Spleen (tissue), 11 donors: ENCODE measurements at regions not wholly inside any gene's neighbourhood (a gene's known extent, or its start where the extent isn't known, plus 50 kb on each side); places are given as distances from the start of the nearest gene placed in this dataset.

Source experiments
- DNase-seq: peaks from one replicate; pipeline ENCODE4 v3.0.0-alpha.2; 2020
- H3K27ac ChIP-seq, 8 donors: fragments of 200-600 bp; sonication (generic) in 7 of 8; 1 replicate in 4 of 8; 2 replicates in 4 of 8; pipeline versions ENCODE4 v1.5.0 to v1.8.0; 2016 to 2021; ENCODE audit warnings: inconsistent platforms in 4 of 8, mild to moderate bottlenecking in 4 of 8, moderate library complexity in 1 of 8
- H3K27me3 ChIP-seq, 7 donors: fragments of 200-600 bp; sonication (generic) in 6 of 7; replicated peaks in 1 of 7; 1 replicate in 4 of 7; 2 replicates in 3 of 7; pipeline versions ENCODE4 v1.5.0 to v1.8.0; 2016 to 2021; ENCODE audit warnings: inconsistent platforms in 3 of 7, mild to moderate bottlenecking in 1 of 7
- H3K36me3 ChIP-seq, 6 donors: fragments of 200-600 bp; sonication (generic) in 5 of 6; 1 replicate in 4 of 6; 2 replicates in 2 of 6; pipeline versions ENCODE4 v1.5.0 to v1.8.0; 2016 to 2021; ENCODE audit warnings: inconsistent platforms in 2 of 6
- H3K4me1 ChIP-seq, 6 donors: fragments of 200-600 bp; sonication (generic) in 5 of 6; 1 replicate in 3 of 6; 2 replicates in 3 of 6; pipeline versions ENCODE4 v1.5.0 to v1.8.0; 2016 to 2021; ENCODE audit warnings: inconsistent platforms in 3 of 6
- H3K4me3 ChIP-seq, 8 donors: fragments of 200-600 bp; sonication (generic) in 7 of 8; 1 replicate in 4 of 8; 2 replicates in 4 of 8; pipeline versions ENCODE4 v1.5.0 to v1.8.0; 2016 to 2021; ENCODE audit warnings: inconsistent platforms in 4 of 8, mild to moderate bottlenecking in 4 of 8, moderate library complexity in 2 of 8
- H3K9me3 ChIP-seq, 8 donors: fragments of 200-600 bp; sonication (generic) in 7 of 8; 1 replicate in 4 of 8; 2 replicates in 4 of 8; pipeline versions ENCODE4 v1.5.0 to v1.8.0; 2016 to 2021; ENCODE audit warnings: inconsistent platforms in 4 of 8
- CTCF ChIP-seq, 11 experiments: fragments of 200-600 bp in 7 of 11; fragments of 450-650 bp in 4 of 11; sonication (generic) in 4 of 11; IDR thresholded peaks in 8 of 11; conservative IDR thresholded peaks in 3 of 11; 1 replicate in 7 of 11; 2 replicates in 4 of 11; pipeline versions ENCODE4 v1.4.0 to v1.8.0; 2016 to 2021; ENCODE audit warnings: antibody characterized with exemption in 11 of 11, inconsistent platforms in 4 of 11, mild to moderate bottlenecking in 1 of 11
- POLR2A ChIP-seq, 3 donors: fragments of 450-650 bp; IDR thresholded peaks; one replicate each; pipeline ENCODE4 v1.5.1; 2017; ENCODE audit warnings: antibody characterized with exemption in 3 of 3, mild to moderate bottlenecking in 1 of 3
- POLR2AphosphoS5 ChIP-seq, 3 donors: sonication (generic); formaldehyde crosslinking; IDR thresholded peaks; one replicate each; pipeline ENCODE4 v1.5.1; 2017; ENCODE audit warnings: antibody characterized with exemption in 3 of 3
- WGBS, 5 donors: extraction: QIAGEN DNeasy Blood & Tissue Kit in 3 of 5; methylation state at CpG; one replicate each; pipeline versions ENCODE4 v1.1.5 to v1.1.7; 2013 to 2018; 5-methylcytosine and 5-hydroxymethylcytosine counted together
- intact Hi-C: fragments of 100-400 bp; cut with DNase I; formaldehyde crosslinking; loops from one replicate; pipeline ENCODE4 v1.15.0; 2023; ENCODE audit warnings: low total_unique reads
- donor health status: healthy with polysubstance abuse.
- donor health status: DM: no; HTN: no; CAD: no; lungs with moderate emphysema.
- donor health status: DM: no; HTN: no; CAD: no.
- donor health status: Bipolar disorder and iron deficiency.
- donor health status: healthy.
- donor health status: DM: no; HTN: no; CAD: no.
- donor health status: DM: yes; HTN: yes; CAD: no.

- peaks cover 0 to 10% (median 2%) of the 10 kb centered on the region in 6 donors for H3K4me1 ChIP-seq
- peaks cover 0 to 54% (median 0%) of the 10 kb centered on the region in 7 donors for H3K27me3 ChIP-seq
- no peak for DNase-seq
- TF ChIP-seq CTCF (IDR thresholded peaks at IDR 0.05 in 8 of 11, conservative IDR thresholded peaks at IDR 0.05 in 3 of 11): no peak
- no peak for TF ChIP-seq POLR2AphosphoS5 (IDR thresholded peaks at IDR 0.05)
- TF ChIP-seq POLR2A (IDR thresholded peaks at IDR 0.05): no peak
- H3K9me3 ChIP-seq: no peaks in the 10 kb centered on the region
- H3K4me3 ChIP-seq: no peak overlapping the region
- 68 to 88% (median 82%) methylated on average over 4 to 19 of the region's 19 CpGs for WGBS, 5 donors
- no peak overlapping the region for H3K27ac ChIP-seq
- no peaks in the 10 kb centered on the region for H3K36me3 ChIP-seq
- intact Hi-C loops: no loop called here
These were observed 170.3 kb downstream of the GLI2 start for GRCh38 chr2:120905824-120906571.

GRCh38 chr2:120906914-120907313 lies 171.2 kb downstream of the GLI2 start:
- no peak overlapping the region for H3K4me3 ChIP-seq
- no peaks in the 10 kb centered on the region for H3K9me3 ChIP-seq
- TF ChIP-seq POLR2AphosphoS5 (IDR thresholded peaks at IDR 0.05): no peak
- TF ChIP-seq POLR2A (IDR thresholded peaks at IDR 0.05): no peak
- no peak for TF ChIP-seq CTCF (IDR thresholded peaks at IDR 0.05 in 8 of 11, conservative IDR thresholded peaks at IDR 0.05 in 3 of 11)
- no peaks in the 10 kb centered on the region for H3K36me3 ChIP-seq
- DNase-seq: no peak
- 90 to 95% (median 93%) methylated on average over 6 of the region's 6 CpGs for WGBS, 5 donors
- H3K4me1 ChIP-seq: peaks cover 0 to 14% (median 0%) of the 10 kb centered on the region in 6 donors
- H3K27ac ChIP-seq: no peak overlapping the region
- intact Hi-C loops: no loop called here
- H3K27me3 ChIP-seq: peaks cover 0 to 59% (median 0%) of the 10 kb centered on the region in 7 donors

- no peak for TF ChIP-seq CTCF (IDR thresholded peaks at IDR 0.05 in 8 of 11, conservative IDR thresholded peaks at IDR 0.05 in 3 of 11)
- TF ChIP-seq POLR2AphosphoS5 (IDR thresholded peaks at IDR 0.05): no peak
- no peak for TF ChIP-seq POLR2A (IDR thresholded peaks at IDR 0.05)
- no peak for DNase-seq
- Histone ChIP-seq H3K4me3 (no peak overlapping the region), H3K4me1 (peaks cover 0 to 18% (median 0%) of the 10 kb centered on the region in 6 donors), H3K36me3 (no peaks in the 10 kb centered on the region), H3K27me3 (peaks cover 0 to 69% (median 0%) of the 10 kb centered on the region in 7 donors), H3K27ac (no peak overlapping the region), H3K9me3 (no peaks in the 10 kb centered on the region)
- WGBS, 5 donors: 90 to 100% (median 94%) methylated on average over 4 of the region's 4 CpGs
- intact Hi-C loops: no loop called here
These were observed 172.2 kb downstream of the GLI2 start for GRCh38 chr2:120907822-120908221.

GRCh38 chr2:120908314-120908975 lies 172.8 kb downstream of the GLI2 start:
- Histone ChIP-seq H3K27me3 (peaks cover 0 to 68% (median 0%) of the 10 kb centered on the region in 7 donors), H3K27ac (no peak overlapping the region), H3K4me3 (no peak overlapping the region), H3K4me1 (peaks cover 0 to 18% (median 0%) of the 10 kb centered on the region in 6 donors), H3K9me3 (no peaks in the 10 kb centered on the region), H3K36me3 (no peaks in the 10 kb centered on the region)
- WGBS, 5 donors: 62 to 89% (median 83%) methylated on average over 3 to 5 of the region's 5 CpGs
- intact Hi-C loops: no loop called here
- TF ChIP-seq POLR2A (IDR thresholded peaks at IDR 0.05): no peak
- no peak for TF ChIP-seq CTCF (IDR thresholded peaks at IDR 0.05 in 8 of 11, conservative IDR thresholded peaks at IDR 0.05 in 3 of 11)
- TF ChIP-seq POLR2AphosphoS5 (IDR thresholded peaks at IDR 0.05): no peak
- DNase-seq: no peak
